ENCODE measurements at regions not wholly inside any gene's neighbourhood (a gene's known extent, or its start where the extent isn't known, plus 50 kb on each side); places are given as distances from the start of the nearest gene placed in this dataset.

DNA sequence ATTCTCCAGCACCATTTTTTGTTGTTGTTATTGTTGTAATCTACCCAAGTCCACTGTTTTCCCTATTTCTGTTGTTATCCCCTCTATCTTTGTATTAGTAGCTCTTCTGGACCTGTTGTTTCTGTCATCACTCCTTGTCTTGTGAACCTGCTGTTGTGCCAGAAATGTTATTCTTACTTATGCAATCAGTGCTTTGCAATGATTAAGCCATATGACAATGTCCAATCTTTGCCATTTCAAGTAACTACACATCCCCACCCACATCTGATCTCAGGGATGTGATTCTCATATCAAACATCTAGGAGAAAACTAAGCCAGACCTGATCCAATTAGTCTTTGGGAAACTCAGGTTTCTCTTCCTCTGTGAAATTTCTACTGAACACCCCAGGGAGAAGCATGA is 472.6 kb upstream of the KLHL1 start:
- no peak for TF ChIP-seq POLR2A (IDR thresholded peaks at IDR 0.05; ENCODE audit: low read depth, low read length)
- no peak for TF ChIP-seq SPI1 (IDR thresholded peaks at IDR 0.05; ENCODE audit: low read depth, low read length)
- no peak for TF ChIP-seq TAF1 (IDR thresholded peaks at IDR 0.05; ENCODE audit: low read depth, low read length)
- no peak for TF ChIP-seq POLR2AphosphoS5 (IDR thresholded peaks at IDR 0.05; ENCODE audit: low read depth, low read length)

All from GM12891 (cell line).